ENCODE measurements at regions not wholly inside any gene's neighbourhood (a gene's known extent, or its start where the extent isn't known, plus 50 kb on each side); places are given as distances from the start of the nearest gene placed in this dataset.

DNA sequence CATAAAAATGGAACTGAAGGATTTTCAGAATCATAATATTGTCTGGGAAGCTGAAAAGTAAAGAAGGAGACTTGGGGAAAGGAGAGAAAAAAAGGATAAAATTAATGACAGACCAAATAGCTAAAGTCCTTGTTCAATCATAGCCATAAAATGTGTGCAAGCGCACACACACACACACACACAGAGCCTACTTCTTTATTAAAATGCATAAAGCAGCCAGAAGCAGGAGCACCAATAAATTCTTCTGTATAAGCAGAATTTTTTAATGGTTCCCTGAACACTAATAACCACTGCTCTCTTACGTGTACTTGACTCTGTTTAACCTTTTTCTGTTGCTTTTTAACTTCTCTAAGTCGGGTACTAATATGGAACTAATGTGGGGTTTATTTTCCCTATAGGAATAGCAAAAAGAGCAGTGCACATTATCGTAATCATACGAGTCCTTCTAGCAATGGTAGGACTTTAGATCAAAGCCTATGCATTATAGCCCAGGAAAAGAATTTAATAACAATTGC lies 131.0 kb upstream of the PSMD7 start:
- Histone ChIP-seq H2BK12ac (ENCODE audit: low read depth, low read length) (no peak overlapping the region), H2BK120ac (replicated peaks; ENCODE audit: low read depth, low read length) (no peak overlapping the region), H3K56ac (replicated peaks; ENCODE audit: insufficient read length, low read depth, low read length) (no peak overlapping the region), H3K14ac (ENCODE audit: insufficient read length) (no peak overlapping the region), H3K4me2 (ENCODE audit: insufficient read depth in 1 of 2, low read depth in 2 of 2, low read length in 2 of 2) (no peak overlapping the region), H2BK20ac (ENCODE audit: low read length) (no peak overlapping the region), H3K23ac (ENCODE audit: insufficient read length) (no peak overlapping the region), H2BK15ac (ENCODE audit: low read length) (no peak overlapping the region), H3K27me3 (replicated peaks in 1 of 4; ENCODE audit: control insufficient read depth in 3 of 4, extremely low read depth in 1 of 4, insufficient read depth in 3 of 4, low read length in 3 of 4) (no peaks in the 10 kb centered on the region), H3K23me2 (ENCODE audit: low read depth, low read length) (no peaks in the 10 kb centered on the region), H3K27ac (ENCODE audit: low read depth, low read length) (no peak overlapping the region), H3K36me3 (ENCODE audit: control insufficient read depth in 2 of 4, insufficient read depth in 4 of 4, low read length in 3 of 4) (no peaks in the 10 kb centered on the region), H3K4me1 (replicated peaks in 1 of 4; ENCODE audit: control insufficient read depth in 3 of 4, insufficient read depth in 4 of 4, low read length in 3 of 4) (no peaks in the 10 kb centered on the region), H3K9ac (replicated peaks in 1 of 4; ENCODE audit: extremely low read depth in 1 of 4, low read depth in 3 of 4, low read length in 3 of 4) (no peak overlapping the region), H4K8ac (ENCODE audit: extremely low read depth, insufficient read depth, low read length) (no peak overlapping the region), H3K79me1 (ENCODE audit: low read depth, low read length) (no peaks in the 10 kb centered on the region), H3K4me3 (ENCODE audit: extremely low read depth in 1 of 4, insufficient read depth in 2 of 4, low read depth in 3 of 4, low read length in 4 of 4) (no peak overlapping the region), H3K18ac (ENCODE audit: extremely low read depth, low read length) (no peak overlapping the region), H2AFZ (ENCODE audit: low read length) (no peak overlapping the region), H4K5ac (ENCODE audit: insufficient read length, low read depth, low read length) (no peak overlapping the region), H4K91ac (replicated peaks; ENCODE audit: insufficient read length, low read length) (no peak overlapping the region), H2AK5ac (ENCODE audit: low read depth, low read length) (no peak overlapping the region), H2BK5ac (ENCODE audit: low read depth, low read length) (no peak overlapping the region), H3K9me3 (ENCODE audit: insufficient read depth in 2 of 2, low read depth in 1 of 2, low read length in 1 of 2) (peaks cover 0 to 5% of the 10 kb centered on the region in 2 experiments; a peak in 1 of 4 replicates), H4K20me1 (replicated peaks in 1 of 2; ENCODE audit: control insufficient read depth in 1 of 2, insufficient read depth in 2 of 2, low read length in 2 of 2) (no peaks in the 10 kb centered on the region), H3K79me2 (ENCODE audit: control insufficient read depth in 1 of 2, insufficient read depth in 2 of 2, low read length in 2 of 2) (no peaks in the 10 kb centered on the region), H3K4ac (replicated peaks; ENCODE audit: insufficient read length, low read depth, low read length) (no peak overlapping the region)
- DNase-seq (ENCODE audit: low read depth in 1 of 2, low spot score in 2 of 2) (no peak), FAIRE-seq (no peak)
- TF ChIP-seq EP300 (IDR thresholded peaks at IDR 0.05; ENCODE audit: borderline replicate concordance in 1 of 2, low read depth in 2 of 2, low read length in 2 of 2) (no peak), SP2 (IDR thresholded peaks at IDR 0.05; ENCODE audit: low read length) (no peak), CEBPB (IDR thresholded peaks at IDR 0.05; ENCODE audit: low read depth, low read length) (no peak), POLR2AphosphoS5 (IDR thresholded peaks at IDR 0.05; ENCODE audit: low read depth, low read length) (no peak), EGR1 (IDR thresholded peaks at IDR 0.05; ENCODE audit: borderline replicate concordance, low read depth, low read length) (no peak), POLR2A (IDR thresholded peaks at IDR 0.05; ENCODE audit: control extremely low read depth in 1 of 2, low read depth in 2 of 2, low read length in 2 of 2) (no peak), SP4 (IDR thresholded peaks at IDR 0.05; ENCODE audit: low read length) (no peak), HDAC2 (IDR thresholded peaks at IDR 0.05; ENCODE audit: borderline replicate concordance in 1 of 2, low read depth in 2 of 2, low read length in 2 of 2) (no peak), GTF2F1 (IDR thresholded peaks at IDR 0.05; ENCODE audit: borderline replicate concordance, low read depth, low read length) (no peak)
- TF ChIP-seq, protein P1, sequence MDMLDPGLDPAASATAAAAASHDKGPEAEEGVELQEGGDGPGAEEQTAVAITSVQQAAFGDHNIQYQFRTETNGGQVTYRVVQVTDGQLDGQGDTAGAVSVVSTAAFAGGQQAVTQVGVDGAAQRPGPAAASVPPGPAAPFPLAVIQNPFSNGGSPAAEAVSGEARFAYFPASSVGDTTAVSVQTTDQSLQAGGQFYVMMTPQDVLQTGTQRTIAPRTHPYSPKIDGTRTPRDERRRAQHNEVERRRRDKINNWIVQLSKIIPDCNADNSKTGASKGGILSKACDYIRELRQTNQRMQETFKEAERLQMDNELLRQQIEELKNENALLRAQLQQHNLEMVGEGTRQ (IDR thresholded peaks at IDR 0.05; ENCODE audit: low read length) = no peak
- TF ChIP-seq, protein P2, sequence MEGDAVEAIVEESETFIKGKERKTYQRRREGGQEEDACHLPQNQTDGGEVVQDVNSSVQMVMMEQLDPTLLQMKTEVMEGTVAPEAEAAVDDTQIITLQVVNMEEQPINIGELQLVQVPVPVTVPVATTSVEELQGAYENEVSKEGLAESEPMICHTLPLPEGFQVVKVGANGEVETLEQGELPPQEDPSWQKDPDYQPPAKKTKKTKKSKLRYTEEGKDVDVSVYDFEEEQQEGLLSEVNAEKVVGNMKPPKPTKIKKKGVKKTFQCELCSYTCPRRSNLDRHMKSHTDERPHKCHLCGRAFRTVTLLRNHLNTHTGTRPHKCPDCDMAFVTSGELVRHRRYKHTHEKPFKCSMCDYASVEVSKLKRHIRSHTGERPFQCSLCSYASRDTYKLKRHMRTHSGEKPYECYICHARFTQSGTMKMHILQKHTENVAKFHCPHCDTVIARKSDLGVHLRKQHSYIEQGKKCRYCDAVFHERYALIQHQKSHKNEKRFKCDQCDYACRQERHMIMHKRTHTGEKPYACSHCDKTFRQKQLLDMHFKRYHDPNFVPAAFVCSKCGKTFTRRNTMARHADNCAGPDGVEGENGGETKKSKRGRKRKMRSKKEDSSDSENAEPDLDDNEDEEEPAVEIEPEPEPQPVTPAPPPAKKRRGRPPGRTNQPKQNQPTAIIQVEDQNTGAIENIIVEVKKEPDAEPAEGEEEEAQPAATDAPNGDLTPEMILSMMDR (IDR thresholded peaks at IDR 0.05; ENCODE audit: control extremely low read depth in 1 of 3, insufficient read depth in 1 of 3, low read depth in 1 of 3, low read length in 3 of 3) = no peak
- ChIA-PET CTCF (ENCODE audit: partially characterized antibody) (interaction anchor here (0.5 to 0.6 kb wide), 2 partner anchors 11 to 208 kb away, joined by 3 read pairs; no protein-coding TSS in a partner anchor), POLR2A (ENCODE audit: partially characterized antibody) (no interaction called here)
- 86% methylated on average over 5 of the region's 5 CpGs; no CpG with 5 or more reads in 1 of the 2 experiments for WGBS, 2 experiments (ENCODE audit: extremely low coverage in 1 of 2, insufficient coverage in 1 of 2, insufficient read length in 1 of 2, insufficient replicate concordance in 2 of 2, low coverage in 1 of 2, low lambda C conversion rate in 2 of 2, missing lambda C conversion rate in 1 of 2)

All from H1 (cell line).